IPS DF 19.7 (cell line): ENCODE measurements at regions not wholly inside any gene's neighbourhood (a gene's known extent, or its start where the extent isn't known, plus 50 kb on each side); places are given as distances from the start of the nearest gene placed in this dataset.

ENCODE experiments used
- DNase-seq: peaks from one replicate; pipeline ENCODE4 v3.0.0-alpha.2; 2013; ENCODE audit warnings: low read depth, low spot score

DNA sequence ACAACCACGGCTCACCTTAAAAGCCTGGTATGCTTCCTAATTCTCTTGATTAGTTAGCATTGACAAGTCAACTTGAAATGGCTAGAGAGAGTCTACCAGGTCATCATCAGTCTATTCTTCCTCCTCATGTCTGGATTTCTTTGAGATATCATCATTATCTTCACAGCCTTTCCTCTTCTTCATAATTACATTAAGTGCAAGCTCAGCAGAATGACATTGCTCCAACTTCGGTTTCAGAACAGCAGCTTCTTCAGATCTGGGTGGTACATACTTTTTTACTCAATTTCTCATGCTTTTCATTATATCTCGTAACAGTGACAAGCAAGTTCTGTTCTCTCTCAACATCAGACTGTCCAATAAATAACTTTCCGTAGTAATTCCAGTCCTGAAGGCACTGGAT is 337.5 kb upstream of the TENM3 start:
- no peak for DNase-seq

GRCh38 chr4:181908168-181908567 is 335.0 kb upstream of the TENM3 start:
- no peak for DNase-seq

DNA sequence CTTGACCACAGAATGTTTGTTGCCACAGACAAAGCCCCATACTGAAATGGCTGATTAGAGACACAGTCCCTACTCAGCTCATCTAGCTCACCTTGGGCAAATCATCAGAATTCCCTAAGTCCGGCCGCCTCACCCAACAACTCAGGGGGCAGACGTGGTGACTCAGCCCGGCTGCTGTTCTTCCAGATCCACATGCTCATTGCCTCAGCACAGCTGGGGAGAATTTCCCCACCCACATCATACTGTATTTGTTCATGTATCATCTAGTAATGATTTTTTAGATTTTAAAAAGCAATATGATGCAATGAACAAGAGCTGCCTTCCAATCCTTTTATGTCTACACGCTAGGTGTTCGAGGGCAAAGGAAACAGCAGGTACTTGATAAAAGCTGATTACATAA is 333.8 kb upstream of the TENM3 start:
- DNase-seq: no peak

GRCh38 chr4:181911420-181911819 is 331.8 kb upstream of the TENM3 start:
- no peak for DNase-seq

GRCh38 chr4:181933471-181933870 is 309.7 kb upstream of the TENM3 start:
- DNase-seq: no peak

GRCh38 chr4:181938631-181939030 is 304.6 kb upstream of the TENM3 start:
- no peak for DNase-seq

DNA sequence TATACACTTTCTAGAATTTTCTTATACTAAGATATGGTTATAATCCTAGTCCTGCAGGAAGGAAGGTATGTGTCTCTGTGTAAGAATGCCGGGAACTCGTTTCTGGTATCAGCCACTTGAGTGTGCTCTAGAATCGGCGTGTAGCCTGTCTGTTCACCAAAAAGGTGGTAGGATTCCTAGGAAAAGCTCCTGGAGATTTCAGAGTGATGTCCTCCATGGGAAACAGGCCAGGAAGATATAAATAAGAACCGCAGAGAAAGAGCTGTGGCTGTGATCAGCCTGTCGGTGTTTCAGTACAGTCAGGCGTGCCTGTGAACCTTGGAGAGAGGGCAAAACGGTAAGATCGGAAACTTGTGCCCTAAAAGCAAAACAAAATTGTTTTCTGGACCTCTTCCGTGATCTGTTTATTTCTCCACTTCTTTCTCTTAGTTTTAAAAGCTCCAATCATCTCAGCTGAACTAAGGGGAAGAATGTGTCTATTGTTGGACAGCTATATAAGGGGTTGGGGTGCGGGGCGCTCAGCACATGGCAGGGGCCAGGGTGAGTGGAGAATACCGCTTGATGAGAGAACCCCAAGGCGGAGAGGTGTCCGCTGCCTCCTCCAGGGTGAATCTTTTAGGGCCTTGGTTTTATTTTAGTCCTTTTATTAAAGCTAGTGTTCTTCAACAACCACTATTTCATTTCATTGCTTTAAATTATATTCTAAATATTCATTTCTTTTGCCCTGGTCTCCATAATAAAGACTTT is 303.8 kb upstream of the TENM3 start:
- DNase-seq: peak; percentile 38

DNA sequence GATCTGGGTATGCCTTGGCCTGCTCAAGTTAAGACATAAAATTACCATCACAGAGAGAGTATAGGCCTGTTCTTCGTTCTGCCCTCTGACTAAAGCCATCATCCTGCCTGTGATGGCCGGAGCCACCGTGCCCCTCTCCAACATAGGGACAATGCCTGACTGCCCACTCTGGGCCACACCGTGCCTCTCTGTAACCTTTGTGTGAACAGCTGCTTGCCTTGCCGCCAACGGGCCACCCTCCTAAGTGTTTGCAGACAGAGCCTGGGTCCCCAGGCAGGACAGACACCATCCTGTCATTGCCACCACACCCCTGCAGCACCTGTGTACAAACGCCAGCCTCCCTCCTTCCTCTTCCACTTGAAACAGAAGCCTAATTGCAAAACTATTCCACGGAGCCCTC is 298.7 kb upstream of the TENM3 start:
- no peak for DNase-seq

GRCh38 chr4:181946902-181947301 is 296.3 kb upstream of the TENM3 start:
- DNase-seq: no peak

DNA sequence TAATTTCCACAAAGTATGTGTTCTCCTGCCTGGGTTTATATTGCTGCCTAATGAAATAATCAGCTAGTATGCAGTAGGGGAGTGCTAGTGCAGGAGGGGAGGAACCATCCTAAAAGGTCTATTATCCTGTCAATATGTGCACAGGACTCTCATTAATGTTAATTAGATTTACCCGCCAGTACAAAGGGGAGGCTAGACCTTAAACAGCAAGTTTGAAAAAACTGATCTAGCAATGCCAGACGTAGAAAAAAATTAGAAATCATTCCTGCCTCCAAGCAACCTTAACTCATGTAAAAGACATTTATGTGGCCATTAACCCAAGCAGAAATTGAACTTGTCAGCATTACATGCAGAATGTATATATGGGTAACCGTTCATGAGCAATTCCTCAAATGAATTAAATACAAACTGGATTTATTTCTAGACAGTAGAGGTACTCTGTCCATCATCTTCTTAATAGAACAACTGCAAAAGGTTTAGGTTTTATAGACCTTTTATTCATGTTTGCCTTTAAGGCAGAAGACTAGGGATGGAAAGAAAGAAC is 294.3 kb upstream of the TENM3 start:
- no peak for DNase-seq

GRCh38 chr4:181949704-181950312 is 293.4 kb upstream of the TENM3 start:
- DNase-seq: peak; percentile 96

DNA sequence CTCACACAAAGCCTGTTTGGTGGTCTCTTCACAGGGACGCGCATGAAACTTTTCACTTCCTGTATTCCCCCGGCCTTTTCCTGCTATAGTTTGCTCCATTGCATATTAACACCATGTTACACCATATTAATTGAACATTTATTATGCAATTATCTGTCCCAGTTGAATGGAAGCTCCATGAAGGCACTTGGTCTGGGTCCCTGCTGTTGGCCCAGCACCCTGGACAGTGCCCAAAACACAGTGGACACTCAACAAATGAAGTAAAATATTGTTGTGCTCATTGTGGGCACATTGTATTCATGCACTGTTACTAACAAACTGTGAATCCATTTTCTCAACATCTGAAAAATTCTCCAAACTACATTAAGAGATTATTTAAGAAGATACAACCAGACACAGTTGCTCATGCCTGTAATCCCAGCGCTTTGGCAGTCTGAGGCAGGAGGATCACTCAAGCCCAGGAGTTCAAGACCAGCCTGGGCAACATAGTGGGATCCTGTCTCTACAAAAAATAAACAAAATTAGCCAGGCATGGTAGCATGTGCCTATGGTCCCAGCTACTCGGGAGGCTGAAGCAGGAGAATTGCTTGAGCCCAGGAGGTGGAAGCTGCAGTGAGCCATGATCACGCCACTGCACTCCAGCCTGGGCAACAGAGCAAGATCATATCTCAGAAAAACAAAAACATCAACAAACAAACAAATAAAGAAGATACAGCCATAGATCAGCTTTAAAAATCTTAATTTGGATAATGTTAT is 292.7 kb upstream of the TENM3 start:
- DNase-seq: no peak

- no peak for DNase-seq
Measured at GRCh38 chr4:181951265-181951664, 291.9 kb upstream of the TENM3 start.

- DNase-seq: no peak
Measured at GRCh38 chr4:181952478-181952877, 290.7 kb upstream of the TENM3 start.

DNA sequence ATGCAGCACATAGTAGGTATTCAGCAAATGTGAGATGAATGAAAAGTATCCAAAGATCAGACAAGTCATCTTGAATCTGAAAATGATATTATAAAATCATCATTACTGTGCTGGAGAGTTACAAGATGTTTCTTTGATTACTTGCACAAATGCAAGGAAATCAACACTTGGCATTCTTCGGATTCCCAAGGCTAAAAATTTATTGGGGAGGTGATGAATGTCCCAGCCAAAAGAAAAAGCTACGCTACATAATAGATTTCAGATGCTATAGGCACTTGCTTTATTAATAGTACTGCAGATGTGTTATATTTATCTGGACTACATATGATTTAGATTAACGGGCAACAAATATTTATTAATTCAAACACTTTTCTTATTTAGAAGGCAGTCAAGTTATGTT is 286.7 kb upstream of the TENM3 start:
- DNase-seq: no peak

DNA sequence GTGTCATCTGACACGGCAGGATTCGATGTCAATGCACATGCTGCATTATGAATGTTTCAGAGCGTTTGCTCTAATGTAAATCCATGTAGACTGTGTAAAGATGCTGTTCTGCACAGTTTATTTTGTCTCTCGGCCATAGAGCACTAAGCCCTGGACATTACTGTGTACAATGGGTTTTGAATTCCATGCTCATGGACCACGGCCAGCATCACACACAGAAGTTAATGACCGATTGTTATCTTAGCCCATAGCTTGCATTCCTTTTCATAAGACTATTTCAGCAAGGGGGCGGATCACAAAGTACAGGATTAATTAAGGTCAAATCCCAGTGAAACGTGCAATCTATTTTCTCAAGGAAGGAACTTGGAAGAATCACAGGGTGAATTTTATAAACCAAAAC is 286.1 kb upstream of the TENM3 start:
- DNase-seq: no peak

- DNase-seq: no peak
Measured at GRCh38 chr4:181958446-181958845, 284.8 kb upstream of the TENM3 start.

DNA sequence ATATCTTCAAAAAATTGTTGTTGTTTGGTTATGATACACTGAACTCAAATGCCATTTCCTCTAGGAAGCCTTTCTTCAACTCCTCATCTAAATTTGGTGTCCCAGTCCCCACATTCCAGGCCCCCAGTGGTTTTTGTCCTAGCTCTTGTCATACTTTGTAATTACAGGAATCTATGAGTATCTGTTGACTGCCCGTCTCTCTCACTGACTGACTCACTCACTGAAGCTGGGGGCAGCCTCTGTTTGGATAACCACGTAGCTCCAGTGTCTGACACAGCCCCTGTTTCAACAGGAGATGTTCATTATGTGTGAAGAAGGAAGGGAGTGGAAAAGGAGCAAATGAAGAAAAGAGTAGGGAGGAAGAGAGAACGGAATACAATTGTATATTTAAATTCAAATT is 284.1 kb upstream of the TENM3 start:
- no peak for DNase-seq

DNA sequence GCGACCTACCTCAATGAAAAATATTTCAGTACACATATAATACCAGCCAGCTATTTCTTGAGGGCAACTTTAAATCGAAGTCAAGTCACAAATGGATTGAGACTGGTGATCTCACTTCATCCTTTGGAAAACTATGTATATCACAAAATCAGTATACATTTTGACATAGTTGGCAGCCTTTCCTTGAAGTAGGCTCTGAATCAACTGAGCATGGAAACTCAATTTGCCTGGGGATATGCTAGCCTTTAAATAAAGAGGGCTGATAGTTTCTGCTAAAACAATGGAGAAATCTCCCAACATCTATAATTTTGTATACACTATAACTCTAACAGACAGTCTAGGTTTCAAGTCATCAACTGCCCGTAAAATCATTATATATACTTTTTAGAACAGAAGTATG is 282.8 kb upstream of the TENM3 start:
- no peak for DNase-seq

- DNase-seq: no peak
Measured at GRCh38 chr4:181962321-181962720, 280.9 kb upstream of the TENM3 start.

DNA sequence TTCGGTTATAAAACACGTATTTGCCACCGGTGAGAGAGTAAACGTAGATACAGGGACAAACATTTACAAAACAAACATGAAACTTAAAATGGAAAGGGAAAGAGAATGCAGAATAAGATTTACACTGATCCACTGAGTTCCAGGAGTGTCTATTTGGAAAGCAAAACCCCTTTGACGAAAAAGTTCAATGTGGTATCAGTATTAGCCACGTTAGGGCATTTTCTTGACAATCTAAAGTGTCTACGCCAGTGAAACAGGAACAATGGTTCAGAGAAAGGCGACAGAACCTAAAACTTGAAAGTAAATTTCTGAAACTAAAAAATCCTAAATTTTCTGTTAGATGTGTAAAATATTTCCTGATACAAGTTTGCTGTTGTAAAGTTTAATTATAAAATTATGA is 278.5 kb upstream of the TENM3 start:
- no peak for DNase-seq

DNA sequence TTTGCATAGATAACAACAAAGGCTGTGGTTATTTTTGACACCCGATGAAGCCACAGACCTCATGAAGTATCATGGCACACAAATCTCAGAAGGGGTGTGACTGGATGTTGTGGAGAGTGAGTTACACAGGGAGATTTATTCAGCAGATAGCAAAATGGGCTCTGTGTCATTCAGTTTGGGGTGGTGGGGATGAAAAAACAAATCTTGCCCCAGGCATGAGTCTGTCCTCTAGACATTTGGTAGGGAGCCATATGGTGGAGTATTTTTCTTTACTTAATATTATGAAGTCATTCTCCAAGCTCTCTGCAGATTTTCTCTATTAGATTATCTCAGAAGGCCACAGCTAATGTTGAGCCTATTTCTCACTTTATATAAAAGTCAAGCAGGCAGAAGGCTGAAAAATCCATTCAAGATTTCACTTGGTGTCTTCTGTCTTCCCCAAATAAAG is 277.1 kb upstream of the TENM3 start:
- no peak for DNase-seq

DNA sequence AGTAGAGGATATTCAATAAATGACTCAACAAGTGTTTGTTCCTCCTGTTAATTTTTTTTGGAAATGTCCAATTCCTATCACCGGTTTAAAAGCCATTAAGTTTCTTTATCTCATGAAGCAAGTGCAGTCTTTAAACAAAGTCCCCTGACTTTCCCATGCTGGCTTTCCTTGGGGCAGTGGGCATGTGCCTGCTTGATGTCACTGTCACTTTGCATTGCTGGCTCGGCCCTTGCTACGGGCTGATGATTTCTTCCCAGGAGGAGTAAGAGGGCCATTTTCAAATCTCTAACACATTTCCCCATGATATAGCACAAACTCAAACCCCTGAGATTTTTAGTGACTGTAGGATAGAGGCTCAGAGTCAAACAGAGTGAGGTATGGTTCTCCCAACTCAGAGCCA is 275.8 kb upstream of the TENM3 start:
- DNase-seq: no peak
